ENCODE measurements at regions not wholly inside any gene's neighbourhood (a gene's known extent, or its start where the extent isn't known, plus 50 kb on each side); places are given as distances from the start of the nearest gene placed in this dataset.

DNA sequence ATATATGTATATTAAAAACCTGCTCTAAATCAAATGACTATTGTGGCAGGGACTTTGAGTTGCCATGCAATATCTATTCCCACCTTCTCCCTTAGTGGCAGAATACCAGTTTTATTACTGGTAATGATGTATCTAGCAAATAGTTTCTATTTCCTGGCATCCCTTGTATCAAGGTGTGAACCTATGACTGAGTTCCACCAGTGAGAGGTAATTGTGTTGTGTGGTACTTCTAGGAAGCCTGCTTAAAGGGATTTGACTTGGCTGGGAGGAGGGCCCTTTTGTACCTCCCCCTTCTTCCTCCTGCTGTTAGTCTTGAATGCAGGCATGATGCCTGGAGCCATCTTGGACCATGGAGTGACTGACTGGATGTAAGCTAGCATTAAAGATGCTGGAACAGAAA is 65.4 kb upstream of the DYNLT3 start:
- no peak for TF ChIP-seq EZH2phosphoT487 (IDR thresholded peaks at IDR 0.05; ENCODE audit: insufficient read depth, low read depth)
- TF ChIP-seq EZH2 (IDR thresholded peaks at IDR 0.05; ENCODE audit: insufficient read depth, poor library complexity, severe bottlenecking): no peak

All from GM23248 (cell line).